MM.1S (cell line): ENCODE measurements at regions not wholly inside any gene's neighbourhood (a gene's known extent, or its start where the extent isn't known, plus 50 kb on each side); places are given as distances from the start of the nearest gene placed in this dataset.

ENCODE experiments used
- CTCF ChIP-seq: fragments of 300-600 bp; sonication (generic); IDR thresholded peaks from 2 replicates; pipeline ENCODE4 v1.5.1; 2016; ENCODE audit warnings: antibody characterized with exemption, low read length, mixed read lengths
- EZH2phosphoT487 ChIP-seq: fragments of 300-600 bp; sonication (generic); IDR thresholded peaks from 2 replicates; pipeline ENCODE4 v1.6.1; 2018; ENCODE audit warnings: antibody characterized with exemption, low read length

GRCh38 chr3:63086190-63086589 is 191.9 kb upstream of the SYNPR start:
- no peak for TF ChIP-seq CTCF
- TF ChIP-seq EZH2phosphoT487 = no peak
